Urothelium cell line (cell line): ENCODE measurements at regions not wholly inside any gene's neighbourhood (a gene's known extent, or its start where the extent isn't known, plus 50 kb on each side); places are given as distances from the start of the nearest gene placed in this dataset.

ENCODE experiments used
- DNase-seq: peaks from one replicate; pipeline ENCODE4 v3.0.0; 2011; ENCODE audit warnings: low spot score, mixed read lengths
- FAIRE-seq: peaks from 2 replicates; lab custom pipeline; 2011; peaks lifted over from hg19 to GRCh38; lab: Jason Lieb, UNC

GRCh38 chr10:104574838-104575237, 66.3 kb upstream of the SORCS3 start:
- DNase-seq (no peak), FAIRE-seq (no peak)

- DNase-seq, result no peak
- no peak for FAIRE-seq
Measured at GRCh38 chr10:104576611-104577010, 64.5 kb upstream of the SORCS3 start.

- DNase-seq, result no peak
- no peak for FAIRE-seq
Measured at GRCh38 chr10:104577163-104577562, 63.9 kb upstream of the SORCS3 start.

GRCh38 chr10:104577861-104578521, 63.1 kb upstream of the SORCS3 start:
- no peak for FAIRE-seq
- no peak for DNase-seq

GRCh38 chr10:104578671-104579070, 62.4 kb upstream of the SORCS3 start:
- FAIRE-seq, result no peak

GRCh38 chr10:104579136-104579535, 62.0 kb upstream of the SORCS3 start:
- FAIRE-seq (peak; percentile 77), DNase-seq (no peak)

More at GRCh38 chr10:104578671-104579070, 62.4 kb upstream of the SORCS3 start:
- no peak for DNase-seq

- FAIRE-seq, result no peak
- DNase-seq, result no peak
Measured at GRCh38 chr10:104580321-104580720, 60.8 kb upstream of the SORCS3 start.

GRCh38 chr10:104580774-104581675, 60.1 kb upstream of the SORCS3 start:
- peak; percentile 81 for DNase-seq
- FAIRE-seq, result peak; percentile 79

- peak; percentile 32 for FAIRE-seq
- peak; percentile 40 for DNase-seq
Measured at GRCh38 chr10:104581884-104582601, 59.0 kb upstream of the SORCS3 start.

GRCh38 chr10:104582602-104582951, 58.5 kb upstream of the SORCS3 start:
- FAIRE-seq (peak; percentile 20), DNase-seq (peak; percentile 42)

- DNase-seq (no peak), FAIRE-seq (no peak)
Measured at GRCh38 chr10:104582966-104583365, 58.1 kb upstream of the SORCS3 start.

- no peak for FAIRE-seq
- no peak for DNase-seq
Measured at GRCh38 chr10:104584541-104584940, 56.5 kb upstream of the SORCS3 start.

- FAIRE-seq (no peak), DNase-seq (no peak)
Measured at GRCh38 chr10:104587751-104588150, 53.3 kb upstream of the SORCS3 start.

GRCh38 chr10:104589431-104589830, 51.7 kb upstream of the SORCS3 start:
- DNase-seq, result peak; percentile 53
- no peak for FAIRE-seq

GRCh38 chr10:104589871-104590270, 51.2 kb upstream of the SORCS3 start:
- FAIRE-seq, result peak; percentile 87
- peak; percentile 92 for DNase-seq
